ENCODE measurements at regions not wholly inside any gene's neighbourhood (a gene's known extent, or its start where the extent isn't known, plus 50 kb on each side); places are given as distances from the start of the nearest gene placed in this dataset.

DNA sequence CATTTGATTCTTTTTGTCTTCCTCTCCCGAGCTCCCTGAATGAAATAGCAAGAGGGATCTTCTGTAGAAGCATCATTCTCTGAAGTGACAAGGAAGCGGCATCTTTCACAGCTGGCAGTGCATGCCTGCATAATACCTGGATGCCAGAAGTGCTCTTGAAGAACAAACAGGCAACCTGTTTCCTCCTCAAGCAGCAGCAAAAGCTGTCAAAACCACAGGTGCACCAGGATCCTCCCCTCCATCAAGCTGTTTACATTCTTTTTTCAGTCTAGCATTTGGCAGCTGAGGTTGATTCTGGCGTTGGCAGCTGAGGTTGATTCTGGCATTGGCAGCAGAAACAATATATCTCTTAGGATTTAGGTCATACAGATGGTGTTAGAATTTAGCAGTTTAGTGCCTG is 979.0 kb downstream of the TUSC7 start:
- Histone ChIP-seq H4K20me1 (ENCODE audit: insufficient read depth, low read length) (no peaks in the 10 kb centered on the region), H3K36me3 (replicated peaks; ENCODE audit: low read depth, low read length) (no peaks in the 10 kb centered on the region), H3K9ac (ENCODE audit: low read length) (no peak overlapping the region), H3K4me1 (ENCODE audit: low read length) (no peaks in the 10 kb centered on the region), H3K9me3 (ENCODE audit: insufficient read depth, low read length) (no peaks in the 10 kb centered on the region), H3K27ac (ENCODE audit: low read length) (no peak overlapping the region), H3K27me3 (ENCODE audit: low read depth, low read length) (no peaks in the 10 kb centered on the region), H3K79me2 (ENCODE audit: low read length) (no peaks in the 10 kb centered on the region), H3K4me2 (ENCODE audit: low read length) (no peak overlapping the region), H3K4me3 (ENCODE audit: low read length) (no peak overlapping the region), H2AFZ (ENCODE audit: low read depth, low read length) (no peak overlapping the region)
- TF ChIP-seq, protein P1, sequence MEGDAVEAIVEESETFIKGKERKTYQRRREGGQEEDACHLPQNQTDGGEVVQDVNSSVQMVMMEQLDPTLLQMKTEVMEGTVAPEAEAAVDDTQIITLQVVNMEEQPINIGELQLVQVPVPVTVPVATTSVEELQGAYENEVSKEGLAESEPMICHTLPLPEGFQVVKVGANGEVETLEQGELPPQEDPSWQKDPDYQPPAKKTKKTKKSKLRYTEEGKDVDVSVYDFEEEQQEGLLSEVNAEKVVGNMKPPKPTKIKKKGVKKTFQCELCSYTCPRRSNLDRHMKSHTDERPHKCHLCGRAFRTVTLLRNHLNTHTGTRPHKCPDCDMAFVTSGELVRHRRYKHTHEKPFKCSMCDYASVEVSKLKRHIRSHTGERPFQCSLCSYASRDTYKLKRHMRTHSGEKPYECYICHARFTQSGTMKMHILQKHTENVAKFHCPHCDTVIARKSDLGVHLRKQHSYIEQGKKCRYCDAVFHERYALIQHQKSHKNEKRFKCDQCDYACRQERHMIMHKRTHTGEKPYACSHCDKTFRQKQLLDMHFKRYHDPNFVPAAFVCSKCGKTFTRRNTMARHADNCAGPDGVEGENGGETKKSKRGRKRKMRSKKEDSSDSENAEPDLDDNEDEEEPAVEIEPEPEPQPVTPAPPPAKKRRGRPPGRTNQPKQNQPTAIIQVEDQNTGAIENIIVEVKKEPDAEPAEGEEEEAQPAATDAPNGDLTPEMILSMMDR (IDR thresholded peaks at IDR 0.05; ENCODE audit: low read depth, low read length) = no peak
- TF ChIP-seq EZH2phosphoT487 (IDR thresholded peaks at IDR 0.05; ENCODE audit: low read depth) = no peak

DNA sequence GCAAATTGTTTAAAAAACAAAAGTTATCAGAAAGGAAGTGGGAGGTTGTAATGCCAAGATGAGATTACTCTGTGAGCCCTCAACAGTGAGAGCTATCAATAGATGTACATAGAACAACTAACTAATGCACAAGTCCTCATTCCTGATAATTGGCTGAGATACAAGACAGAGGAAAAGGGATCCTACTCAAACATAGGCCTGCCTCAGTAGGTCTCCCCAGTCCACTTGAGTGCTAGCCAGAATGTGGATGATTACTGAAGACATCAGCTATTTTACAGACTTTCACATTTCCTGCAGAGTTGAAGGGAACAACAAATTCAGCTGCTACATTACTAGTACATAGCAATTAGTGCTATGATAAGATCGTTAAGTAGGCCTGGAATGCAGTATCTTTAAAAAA is 981.9 kb downstream of the TUSC7 start:
- no peak overlapping the region for H3K27ac ChIP-seq (ENCODE audit: low read length)
- H3K9ac ChIP-seq (ENCODE audit: low read length) = no peak overlapping the region
- no peak overlapping the region for H2AFZ ChIP-seq (ENCODE audit: low read depth, low read length)
- no peaks in the 10 kb centered on the region for H3K27me3 ChIP-seq (ENCODE audit: low read depth, low read length)
- no peaks in the 10 kb centered on the region for H4K20me1 ChIP-seq (ENCODE audit: insufficient read depth, low read length)
- H3K4me1 ChIP-seq (ENCODE audit: low read length) = no peaks in the 10 kb centered on the region
- H3K79me2 ChIP-seq (ENCODE audit: low read length) = no peaks in the 10 kb centered on the region
- no peaks in the 10 kb centered on the region for H3K9me3 ChIP-seq (ENCODE audit: insufficient read depth, low read length)
- no peaks in the 10 kb centered on the region for H3K36me3 ChIP-seq (replicated peaks; ENCODE audit: low read depth, low read length)
- H3K4me2 ChIP-seq (ENCODE audit: low read length) = no peak overlapping the region
- no peak overlapping the region for H3K4me3 ChIP-seq (ENCODE audit: low read length)
- TF ChIP-seq EZH2phosphoT487 (IDR thresholded peaks at IDR 0.05; ENCODE audit: low read depth) = no peak
- TF ChIP-seq, protein P1 (IDR thresholded peaks at IDR 0.05; ENCODE audit: low read depth, low read length) = no peak

DNA sequence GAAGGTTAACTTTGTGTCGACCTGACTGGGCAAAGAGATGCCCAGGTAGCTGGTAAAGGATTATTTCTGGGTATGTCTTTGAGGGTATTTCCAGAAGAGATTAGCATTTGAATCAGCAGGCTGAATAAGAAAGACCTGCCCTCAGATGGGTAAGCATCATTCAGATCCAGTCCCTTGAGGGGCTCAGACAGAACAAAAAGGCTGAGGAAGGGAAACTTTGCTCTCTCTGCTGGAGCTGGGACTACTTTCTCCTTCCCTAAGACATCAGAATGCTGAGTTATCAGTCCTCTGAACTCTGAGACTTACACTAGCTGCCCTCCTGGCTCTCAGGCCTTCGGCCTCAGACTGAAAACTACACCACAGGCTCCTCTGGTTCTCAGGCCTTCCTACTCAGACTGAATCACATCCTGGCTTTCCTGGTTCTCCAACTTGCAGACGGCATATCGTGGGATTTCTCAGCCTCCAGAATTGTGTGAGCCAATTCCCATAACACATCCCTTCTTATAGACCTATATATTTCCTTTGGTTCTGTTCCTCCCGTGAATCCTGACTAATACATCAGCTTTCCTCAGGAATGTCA is 982.9 kb downstream of the TUSC7 start:
- Histone ChIP-seq H2AFZ (ENCODE audit: low read depth, low read length) (no peak overlapping the region), H3K4me1 (ENCODE audit: low read length) (no peaks in the 10 kb centered on the region), H3K9ac (ENCODE audit: low read length) (no peak overlapping the region), H4K20me1 (ENCODE audit: insufficient read depth, low read length) (no peaks in the 10 kb centered on the region), H3K27me3 (ENCODE audit: low read depth, low read length) (no peaks in the 10 kb centered on the region), H3K27ac (ENCODE audit: low read length) (no peak overlapping the region), H3K36me3 (replicated peaks; ENCODE audit: low read depth, low read length) (no peaks in the 10 kb centered on the region), H3K9me3 (ENCODE audit: insufficient read depth, low read length) (no peaks in the 10 kb centered on the region), H3K4me2 (ENCODE audit: low read length) (no peak overlapping the region), H3K79me2 (ENCODE audit: low read length) (no peaks in the 10 kb centered on the region), H3K4me3 (ENCODE audit: low read length) (no peak overlapping the region)
- TF ChIP-seq EZH2phosphoT487 (IDR thresholded peaks at IDR 0.05; ENCODE audit: low read depth) = no peak
- TF ChIP-seq, protein P1 (IDR thresholded peaks at IDR 0.05; ENCODE audit: low read depth, low read length) = no peak

DNA sequence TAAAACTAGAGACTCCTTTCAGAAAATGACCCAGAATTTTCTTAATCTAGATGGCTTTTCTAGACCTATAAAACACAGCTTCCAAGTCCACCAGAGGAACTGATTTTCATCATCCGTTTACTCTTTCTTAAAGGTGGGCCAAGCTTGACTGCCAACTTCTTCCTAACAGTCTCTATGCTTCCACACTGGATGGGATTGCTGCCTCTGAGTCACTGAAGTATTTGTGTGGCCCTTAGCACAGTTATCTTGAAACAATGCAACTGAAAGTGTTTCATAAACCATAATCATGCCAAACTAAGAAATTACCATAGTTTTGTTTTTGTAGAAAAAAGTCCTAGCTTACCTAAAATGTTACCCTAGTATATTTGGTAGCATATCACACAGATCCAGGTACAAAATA is 985.7 kb downstream of the TUSC7 start:
- H4K20me1 ChIP-seq (ENCODE audit: insufficient read depth, low read length) = no peaks in the 10 kb centered on the region
- H3K4me1 ChIP-seq (ENCODE audit: low read length) = peaks cover 6% of the 10 kb centered on the region
- H3K9ac ChIP-seq (ENCODE audit: low read length) = no peak overlapping the region
- H3K36me3 ChIP-seq (replicated peaks; ENCODE audit: low read depth, low read length) = no peaks in the 10 kb centered on the region
- H3K9me3 ChIP-seq (ENCODE audit: insufficient read depth, low read length) = no peaks in the 10 kb centered on the region
- H3K27ac ChIP-seq (ENCODE audit: low read length) = no peak overlapping the region
- H3K4me2 ChIP-seq (ENCODE audit: low read length) = no peak overlapping the region
- H3K79me2 ChIP-seq (ENCODE audit: low read length) = no peaks in the 10 kb centered on the region
- no peak overlapping the region for H2AFZ ChIP-seq (ENCODE audit: low read depth, low read length)
- no peak overlapping the region for H3K4me3 ChIP-seq (ENCODE audit: low read length)
- peaks cover 2% of the 10 kb centered on the region; the same call in 1 of the 2 replicates for H3K27me3 ChIP-seq (ENCODE audit: low read depth, low read length)
- TF ChIP-seq EZH2phosphoT487 (IDR thresholded peaks at IDR 0.05; ENCODE audit: low read depth) = no peak
- TF ChIP-seq, protein P1 (IDR thresholded peaks at IDR 0.05; ENCODE audit: low read depth, low read length) = no peak

Data from OCI-LY3 (cell line).